ENCODE measurements at regions not wholly inside any gene's neighbourhood (a gene's known extent, or its start where the extent isn't known, plus 50 kb on each side); places are given as distances from the start of the nearest gene placed in this dataset.

GRCh38 chr3:74564560-74564959 lies 49.9 kb downstream of the CNTN3 start:
- no peak for DNase-seq

GRCh38 chr3:74562558-74563269 lies 51.7 kb downstream of the CNTN3 start:
- no peak for DNase-seq

GRCh38 chr3:74561881-74562280 lies 52.6 kb downstream of the CNTN3 start:
- no peak for DNase-seq

- DNase-seq, result no peak
These were observed 55.2 kb downstream of the CNTN3 start for GRCh38 chr3:74559261-74559660.

GRCh38 chr3:74550686-74551085 lies 63.8 kb downstream of the CNTN3 start:
- DNase-seq, result no peak

GRCh38 chr3:74546426-74546825 lies 68.0 kb downstream of the CNTN3 start:
- DNase-seq, result no peak

- no peak for DNase-seq
These were observed 72.0 kb downstream of the CNTN3 start for GRCh38 chr3:74542441-74542840.

- DNase-seq, result no peak
These were observed 74.6 kb downstream of the CNTN3 start for GRCh38 chr3:74539876-74540275.

GRCh38 chr3:74538669-74539068 lies 75.8 kb downstream of the CNTN3 start:
- no peak for DNase-seq

- no peak for DNase-seq
These were observed 76.6 kb downstream of the CNTN3 start for GRCh38 chr3:74537857-74538256.

GRCh38 chr3:74537164-74537563 lies 77.3 kb downstream of the CNTN3 start:
- DNase-seq, result no peak

- DNase-seq, result no peak
These were observed 79.2 kb downstream of the CNTN3 start for GRCh38 chr3:74535281-74535680.

- no peak for DNase-seq
These were observed 79.8 kb downstream of the CNTN3 start for GRCh38 chr3:74534611-74535010.

GRCh38 chr3:74532446-74532845 lies 82.0 kb downstream of the CNTN3 start:
- no peak for DNase-seq

- DNase-seq, result no peak
These were observed 83.0 kb downstream of the CNTN3 start for GRCh38 chr3:74531491-74531890.

GRCh38 chr3:74529145-74529544 lies 85.3 kb downstream of the CNTN3 start:
- no peak for DNase-seq

- no peak for DNase-seq
These were observed 86.9 kb downstream of the CNTN3 start for GRCh38 chr3:74527566-74527965.

- DNase-seq, result no peak
These were observed 90.6 kb downstream of the CNTN3 start for GRCh38 chr3:74523811-74524210.

GRCh38 chr3:74520895-74521294 lies 93.6 kb downstream of the CNTN3 start:
- DNase-seq, result no peak

GRCh38 chr3:74518610-74519009 lies 95.8 kb downstream of the CNTN3 start:
- DNase-seq, result no peak

- no peak for DNase-seq
These were observed 98.4 kb downstream of the CNTN3 start for GRCh38 chr3:74516019-74516418.

GRCh38 chr3:74515451-74515850 lies 99.0 kb downstream of the CNTN3 start:
- DNase-seq, result no peak

- no peak for DNase-seq
These were observed 103.4 kb downstream of the CNTN3 start for GRCh38 chr3:74511078-74511477.

- DNase-seq, result no peak
These were observed 104.1 kb downstream of the CNTN3 start for GRCh38 chr3:74510261-74510818.

GRCh38 chr3:74507691-74508090 lies 106.8 kb downstream of the CNTN3 start:
- DNase-seq, result no peak

Data from GOT3 (cell line).